ENCODE measurements at regions not wholly inside any gene's neighbourhood (a gene's known extent, or its start where the extent isn't known, plus 50 kb on each side); places are given as distances from the start of the nearest gene placed in this dataset.

DNA sequence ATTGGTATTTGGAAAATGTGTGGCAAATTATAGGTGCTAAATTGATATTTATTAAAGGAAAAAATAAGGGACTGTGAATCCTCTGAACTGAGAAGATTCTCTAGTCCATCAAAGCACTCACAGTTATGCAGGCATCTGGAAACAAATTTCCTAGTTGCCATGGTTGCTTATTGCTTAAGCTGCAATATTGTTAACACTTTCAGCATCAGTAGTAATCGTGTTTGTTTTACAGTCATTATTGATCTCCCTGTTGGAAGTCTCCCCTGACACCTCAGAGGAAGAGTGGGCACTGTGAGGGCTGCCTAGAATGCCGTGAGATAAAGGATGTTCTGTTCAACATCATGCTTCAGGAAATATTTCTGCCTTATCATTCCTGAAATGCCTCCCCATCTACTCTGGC, 2004.3 kb upstream of the ADGRL3 start:
- no peak overlapping the region for H3K27ac ChIP-seq
- H3K4me1 ChIP-seq = peaks cover 0 to 16% (median 0%) of the 10 kb centered on the region in 4 donors
- H3K36me3 ChIP-seq = no peaks in the 10 kb centered on the region
- no peak overlapping the region for H3K4me3 ChIP-seq
- H3K27me3 ChIP-seq = no peaks in the 10 kb centered on the region
- no peak for DNase-seq
- intact Hi-C loops (cut with DNase I) = no loop called here
- TF ChIP-seq POLR2AphosphoS5 (IDR thresholded peaks at IDR 0.05) (no peak), CTCF (IDR thresholded peaks at IDR 0.05) (no peak), POLR2A (IDR thresholded peaks at IDR 0.05) (no peak), EP300 (IDR thresholded peaks at IDR 0.05) (no peak)
- H3K9me3 ChIP-seq = no peaks in the 10 kb centered on the region
- WGBS, 2 donors = 53 to 58% methylated on average over 2 of the region's 2 CpGs

DNA sequence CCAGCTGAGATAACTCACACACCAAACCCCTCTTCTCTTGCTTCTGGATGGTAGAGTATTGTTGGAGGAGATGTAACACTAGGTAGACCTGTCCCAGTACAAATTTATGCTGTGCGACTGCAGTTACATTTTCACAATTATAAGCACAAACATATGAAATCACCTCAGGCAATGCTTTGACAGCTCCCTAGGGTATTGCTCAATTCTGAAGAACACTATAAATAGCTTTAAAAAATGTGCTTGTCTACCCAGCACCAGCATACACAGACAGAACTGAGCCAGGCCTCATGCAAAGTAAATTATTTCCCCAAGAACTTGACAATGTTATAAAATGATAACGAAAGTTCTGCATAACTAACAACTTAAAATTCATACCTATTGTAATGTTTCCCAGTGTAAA, 1999.1 kb upstream of the ADGRL3 start:
- WGBS, 2 donors = 84 to 85% methylated on average over 2 of the region's 2 CpGs
- Histone ChIP-seq H3K4me1 (peaks cover 0 to 8% (median 0%) of the 10 kb centered on the region in 4 donors), H3K4me3 (no peak overlapping the region), H3K36me3 (no peaks in the 10 kb centered on the region), H3K9me3 (no peaks in the 10 kb centered on the region), H3K27me3 (no peaks in the 10 kb centered on the region), H3K27ac (peak overlapping the region in 1 of 4 donors; percentile 5)
- intact Hi-C loops (cut with DNase I) = no loop called here
- no peak for DNase-seq
- TF ChIP-seq POLR2AphosphoS5 (IDR thresholded peaks at IDR 0.05) = no peak
- TF ChIP-seq CTCF (IDR thresholded peaks at IDR 0.05) = no peak
- TF ChIP-seq POLR2A (IDR thresholded peaks at IDR 0.05) = no peak
- TF ChIP-seq EP300 (IDR thresholded peaks at IDR 0.05) = no peak

DNA sequence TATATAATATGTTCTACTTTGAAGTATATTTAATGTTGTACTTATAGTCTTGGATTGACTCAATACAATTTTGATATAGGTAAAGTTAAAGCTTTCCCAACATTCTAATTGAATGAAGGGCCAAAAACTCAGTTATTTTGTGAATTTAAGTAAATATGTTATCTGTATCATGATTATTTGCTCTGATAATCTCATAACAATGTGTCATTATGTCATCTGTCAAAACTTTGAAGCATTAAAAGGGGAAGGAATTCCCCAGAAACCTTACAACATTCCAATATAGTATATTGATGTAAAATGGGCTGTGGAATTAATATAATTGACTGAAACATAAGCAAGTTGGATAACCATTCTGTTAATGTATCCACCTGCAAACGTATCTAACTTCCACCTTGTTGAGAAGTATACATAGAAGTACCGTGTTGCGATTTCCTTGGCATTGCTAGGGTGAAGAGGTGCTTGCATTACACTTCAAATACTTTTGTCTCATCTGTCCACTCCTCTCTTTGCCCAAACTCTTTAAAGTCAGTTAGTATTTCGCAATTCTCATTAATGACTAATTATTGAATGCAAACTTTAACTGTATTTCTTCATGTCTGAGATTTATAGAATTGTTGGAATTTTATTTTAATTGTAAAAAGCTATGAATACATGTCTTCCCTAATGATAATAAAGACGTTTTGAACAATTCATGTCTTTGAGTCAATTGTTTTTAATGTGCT, 1982.1 kb upstream of the ADGRL3 start:
- DNase-seq = no peak
- H3K4me3 ChIP-seq = no peak overlapping the region
- 64 to 74% methylated on average over 5 of the region's 5 CpGs for WGBS, 2 donors
- H3K27ac ChIP-seq = no peak overlapping the region
- H3K27me3 ChIP-seq = no peaks in the 10 kb centered on the region
- no peaks in the 10 kb centered on the region for H3K4me1 ChIP-seq
- H3K36me3 ChIP-seq = no peaks in the 10 kb centered on the region
- TF ChIP-seq EP300 (IDR thresholded peaks at IDR 0.05) = no peak
- no peak for TF ChIP-seq POLR2AphosphoS5 (IDR thresholded peaks at IDR 0.05)
- no peak for TF ChIP-seq POLR2A (IDR thresholded peaks at IDR 0.05)
- no peak for TF ChIP-seq CTCF (IDR thresholded peaks at IDR 0.05)
- intact Hi-C loops (cut with DNase I) = no loop called here
- H3K9me3 ChIP-seq = no peaks in the 10 kb centered on the region

- 49 to 78% methylated on average over 4 of the region's 4 CpGs for WGBS, 2 donors
- Histone ChIP-seq H3K27me3 (no peaks in the 10 kb centered on the region), H3K36me3 (no peaks in the 10 kb centered on the region), H3K4me3 (no peak overlapping the region), H3K9me3 (no peaks in the 10 kb centered on the region), H3K4me1 (no peaks in the 10 kb centered on the region), H3K27ac (no peak overlapping the region)
- intact Hi-C loops (cut with DNase I) = no loop called here
- TF ChIP-seq POLR2A (IDR thresholded peaks at IDR 0.05) (no peak), EP300 (IDR thresholded peaks at IDR 0.05) (no peak)
- DNase-seq = no peak
These were observed 1977.9 kb upstream of the ADGRL3 start for GRCh38 chr4:59222221-59222620.

GRCh38 chr4:59223292-59223941, 1976.7 kb upstream of the ADGRL3 start:
- intact Hi-C loops (cut with DNase I) = no loop called here
- no peak for DNase-seq
- Histone ChIP-seq H3K36me3 (no peaks in the 10 kb centered on the region), H3K27ac (no peak overlapping the region), H3K9me3 (no peaks in the 10 kb centered on the region), H3K4me3 (no peak overlapping the region), H3K27me3 (no peaks in the 10 kb centered on the region), H3K4me1 (no peaks in the 10 kb centered on the region)
- no peak for TF ChIP-seq CTCF (IDR thresholded peaks at IDR 0.05)
- WGBS, 2 donors = 13 to 57% methylated on average over 2 of the region's 2 CpGs

All from sigmoid colon (tissue), 6 donors.